ENCODE measurements at regions not wholly inside any gene's neighbourhood (a gene's known extent, or its start where the extent isn't known, plus 50 kb on each side); places are given as distances from the start of the nearest gene placed in this dataset.
"Not testable (repeated sequence)": the region's sequence is repeated elsewhere in the genome, so short reads cannot be mapped to it uniquely, and the experiment has no call there.

- no peak for DNase-seq
These were observed 563.9 kb upstream of the B3GAT1 start for GRCh38 chr11:134975866-134976376.

GRCh38 chr11:134973801-134974200 is 561.8 kb upstream of the B3GAT1 start:
- DNase-seq, result no peak

- no peak for DNase-seq
These were observed 559.3 kb upstream of the B3GAT1 start for GRCh38 chr11:134971381-134971780.

- DNase-seq, result no peak
These were observed 555.7 kb upstream of the B3GAT1 start for GRCh38 chr11:134967746-134968145.

- DNase-seq, result not testable (repeated sequence)
These were observed 549.3 kb upstream of the B3GAT1 start for GRCh38 chr11:134961386-134961785.

- no peak for DNase-seq
These were observed 546.8 kb upstream of the B3GAT1 start for GRCh38 chr11:134958870-134959269.

- DNase-seq, result no peak
These were observed 546.2 kb upstream of the B3GAT1 start for GRCh38 chr11:134958336-134958640.

GRCh38 chr11:134957540-134958335 is 545.7 kb upstream of the B3GAT1 start:
- no peak for DNase-seq

- DNase-seq, result no peak
These were observed 544.6 kb upstream of the B3GAT1 start for GRCh38 chr11:134956450-134957210.

GRCh38 chr11:134955970-134956369 is 543.9 kb upstream of the B3GAT1 start:
- DNase-seq, result not testable (repeated sequence)

GRCh38 chr11:134955281-134955680 is 543.2 kb upstream of the B3GAT1 start:
- no peak for DNase-seq

- not testable (repeated sequence) for DNase-seq
These were observed 542.4 kb upstream of the B3GAT1 start for GRCh38 chr11:134954456-134954855.

- DNase-seq, result not testable (repeated sequence)
These were observed 541.5 kb upstream of the B3GAT1 start for GRCh38 chr11:134953417-134953970.

GRCh38 chr11:134951305-134951700 is 539.3 kb upstream of the B3GAT1 start:
- DNase-seq, result no peak

- no peak for DNase-seq
These were observed 538.8 kb upstream of the B3GAT1 start for GRCh38 chr11:134950692-134951304.

- no peak for DNase-seq
These were observed 537.4 kb upstream of the B3GAT1 start for GRCh38 chr11:134949121-134950090.

- no peak for DNase-seq
These were observed 535.5 kb upstream of the B3GAT1 start for GRCh38 chr11:134947556-134947955.

- no peak for DNase-seq
These were observed 534.0 kb upstream of the B3GAT1 start for GRCh38 chr11:134945993-134946392.

GRCh38 chr11:134944986-134945385 is 532.9 kb upstream of the B3GAT1 start:
- no peak for DNase-seq

- no peak for DNase-seq
These were observed 532.1 kb upstream of the B3GAT1 start for GRCh38 chr11:134944131-134944530.

GRCh38 chr11:134943544-134943943 is 531.5 kb upstream of the B3GAT1 start:
- no peak for DNase-seq

- no peak for DNase-seq
These were observed 530.6 kb upstream of the B3GAT1 start for GRCh38 chr11:134942681-134943080.
